Esophagus (tissue), 2 donors: ENCODE measurements at regions not wholly inside any gene's neighbourhood (a gene's known extent, or its start where the extent isn't known, plus 50 kb on each side); places are given as distances from the start of the nearest gene placed in this dataset.

Experiments
- H3K27ac ChIP-seq, 2 donors: one replicate each; pipeline ENCODE4 v1.5.1; 2013; ENCODE audit warnings: low read depth in 2 of 2, mild to moderate bottlenecking in 2 of 2, inconsistent platforms in 1 of 2, low read length in 1 of 2, moderate library complexity in 1 of 2
- H3K27me3 ChIP-seq, 2 donors: one replicate each; pipeline ENCODE4 v1.6.1; 2013; ENCODE audit warnings: low read length in 2 of 2, control low read depth in 1 of 2, mild to moderate bottlenecking in 1 of 2; ENCODE audit not compliant: insufficient read depth in 2 of 2, control insufficient read depth in 1 of 2
- H3K36me3 ChIP-seq, 2 donors: one replicate each; pipeline ENCODE4 v1.6.1; 2013; ENCODE audit warnings: low read length in 1 of 2; ENCODE audit not compliant: control insufficient read depth in 2 of 2, insufficient read depth in 2 of 2
- H3K4me1 ChIP-seq, 2 donors: one replicate each; pipeline ENCODE4 v1.6.1; 2013; ENCODE audit warnings: low read length in 1 of 2; ENCODE audit not compliant: control insufficient read depth in 2 of 2, insufficient read depth in 2 of 2
- H3K4me3 ChIP-seq, 2 donors: one replicate each; pipeline ENCODE4 v1.5.1; 2013; ENCODE audit warnings: low read length in 2 of 2, mild to moderate bottlenecking in 2 of 2, low read depth in 1 of 2, moderate library complexity in 1 of 2
- H3K9me3 ChIP-seq, 2 donors: one replicate each; pipeline ENCODE4 v1.6.1; 2013; ENCODE audit warnings: mild to moderate bottlenecking in 2 of 2, low read depth in 1 of 2, low read length in 1 of 2, moderate library complexity in 1 of 2; ENCODE audit not compliant: control insufficient read depth in 2 of 2, insufficient read depth in 1 of 2
- WGBS, 2 donors: extraction: QIAGEN DNeasy Blood & Tissue Kit; methylation state at CpG; one replicate each; pipeline ENCODE4 v1.1.7; 2013; 5-methylcytosine and 5-hydroxymethylcytosine counted together
- donor health status: healthy with polysubstance abuse.
- donor health status: Bipolar disorder and iron deficiency.

- H3K36me3 ChIP-seq, result no peaks in the 10 kb centered on the region
- no peaks in the 10 kb centered on the region for H3K27me3 ChIP-seq
- no peak overlapping the region for H3K27ac ChIP-seq
- WGBS, 2 donors, result 69 to 72% methylated on average over 1 of the region's 1 CpG
- H3K9me3 ChIP-seq, result no peaks in the 10 kb centered on the region
- no peaks in the 10 kb centered on the region for H3K4me1 ChIP-seq
- H3K4me3 ChIP-seq, result no peak overlapping the region
These were observed 139.7 kb upstream of the CPNE4 start for GRCh38 chr3:132174500-132174899.

- no peaks in the 10 kb centered on the region for H3K27me3 ChIP-seq
- peaks cover 0 to 2% of the 10 kb centered on the region in 2 donors for H3K4me1 ChIP-seq
- no peak overlapping the region for H3K27ac ChIP-seq
- H3K4me3 ChIP-seq, result no peak overlapping the region
- 8 to 15% methylated on average over 3 of the region's 3 CpGs for WGBS, 2 donors
- H3K9me3 ChIP-seq, result no peaks in the 10 kb centered on the region
- H3K36me3 ChIP-seq, result no peaks in the 10 kb centered on the region
These were observed 136.8 kb upstream of the ACP3 start for GRCh38 chr3:132180337-132180791.

GRCh38 chr3:132183811-132184210, 133.4 kb upstream of the ACP3 start:
- H3K4me3 ChIP-seq, result no peak overlapping the region
- H3K27ac ChIP-seq, result no peak overlapping the region
- no peaks in the 10 kb centered on the region for H3K27me3 ChIP-seq
- peaks cover 0 to 2% of the 10 kb centered on the region in 2 donors for H3K4me1 ChIP-seq
- H3K9me3 ChIP-seq, result no peaks in the 10 kb centered on the region
- WGBS, 2 donors, result 60% methylated on average over 1 of the region's 1 CpG
- H3K36me3 ChIP-seq, result no peaks in the 10 kb centered on the region

- Histone ChIP-seq H3K9me3 (no peaks in the 10 kb centered on the region), H3K4me1 (peaks cover 0 to 2% of the 10 kb centered on the region in 2 donors), H3K27ac (no peak overlapping the region), H3K27me3 (no peaks in the 10 kb centered on the region), H3K36me3 (no peaks in the 10 kb centered on the region), H3K4me3 (no peak overlapping the region)
- 81 to 83% methylated on average over 2 of the region's 2 CpGs for WGBS, 2 donors
These were observed 129.5 kb upstream of the ACP3 start for GRCh38 chr3:132187746-132188145.

- 31 to 36% methylated on average over 3 of the region's 3 CpGs for WGBS, 2 donors
- Histone ChIP-seq H3K9me3 (no peaks in the 10 kb centered on the region), H3K27me3 (no peaks in the 10 kb centered on the region), H3K36me3 (no peaks in the 10 kb centered on the region), H3K4me1 (no peaks in the 10 kb centered on the region), H3K4me3 (no peak overlapping the region), H3K27ac (no peak overlapping the region)
These were observed 127.6 kb upstream of the ACP3 start for GRCh38 chr3:132189601-132190000.

GRCh38 chr3:132196113-132196512, 121.1 kb upstream of the ACP3 start:
- Histone ChIP-seq H3K27me3 (no peaks in the 10 kb centered on the region), H3K36me3 (no peaks in the 10 kb centered on the region), H3K4me3 (no peak overlapping the region), H3K27ac (no peak overlapping the region), H3K9me3 (no peaks in the 10 kb centered on the region), H3K4me1 (peaks cover 0 to 4% of the 10 kb centered on the region in 2 donors)
- 47 to 71% methylated on average over 1 of the region's 1 CpG for WGBS, 2 donors

GRCh38 chr3:132198516-132198915, 118.7 kb upstream of the ACP3 start:
- no peaks in the 10 kb centered on the region for H3K36me3 ChIP-seq
- H3K27ac ChIP-seq, result no peak overlapping the region
- no peaks in the 10 kb centered on the region for H3K9me3 ChIP-seq
- H3K4me1 ChIP-seq, result peaks cover 0 to 4% of the 10 kb centered on the region in 2 donors
- no peaks in the 10 kb centered on the region for H3K27me3 ChIP-seq
- no peak overlapping the region for H3K4me3 ChIP-seq

GRCh38 chr3:132199451-132199850, 117.8 kb upstream of the ACP3 start:
- Histone ChIP-seq H3K27ac (no peak overlapping the region), H3K4me3 (no peak overlapping the region), H3K9me3 (no peaks in the 10 kb centered on the region), H3K4me1 (peaks cover 0 to 4% of the 10 kb centered on the region in 2 donors), H3K27me3 (no peaks in the 10 kb centered on the region), H3K36me3 (no peaks in the 10 kb centered on the region)
- WGBS, 2 donors, result 51 to 62% methylated on average over 1 of the region's 1 CpG

GRCh38 chr3:132202586-132202985, 114.6 kb upstream of the ACP3 start:
- Histone ChIP-seq H3K9me3 (no peaks in the 10 kb centered on the region), H3K4me3 (no peak overlapping the region), H3K4me1 (no peaks in the 10 kb centered on the region), H3K27me3 (no peaks in the 10 kb centered on the region), H3K27ac (no peak overlapping the region), H3K36me3 (no peaks in the 10 kb centered on the region)
- WGBS, 2 donors, result 89 to 97% methylated on average over 3 of the region's 3 CpGs

GRCh38 chr3:132203889-132204596, 113.2 kb upstream of the ACP3 start:
- Histone ChIP-seq H3K36me3 (no peaks in the 10 kb centered on the region), H3K9me3 (no peaks in the 10 kb centered on the region), H3K4me3 (no peak overlapping the region), H3K4me1 (no peaks in the 10 kb centered on the region), H3K27me3 (no peaks in the 10 kb centered on the region), H3K27ac (no peak overlapping the region)
- WGBS, 2 donors, result 75 to 78% methylated on average over 3 of the region's 3 CpGs
